Neural progenitor cell (in vitro differentiated cells): ENCODE measurements at regions not wholly inside any gene's neighbourhood (a gene's known extent, or its start where the extent isn't known, plus 50 kb on each side); places are given as distances from the start of the nearest gene placed in this dataset.

Experiments used
- EZH2 ChIP-seq: fragments of 200-600 bp; sonication (generic); IDR thresholded peaks from 2 replicates; pipeline ENCODE4 v1.6.1; 2017; ENCODE audit warnings: antibody characterized with exemption, mild to moderate bottlenecking, moderate library complexity
- TF ChIP-seq, protein P1 (sequence below): fragments of 200-600 bp; sonication (generic); IDR thresholded peaks from 2 replicates; pipeline ENCODE4 v1.5.1; 2017; ENCODE audit warnings: antibody characterized with exemption, mild to moderate bottlenecking

DNA sequence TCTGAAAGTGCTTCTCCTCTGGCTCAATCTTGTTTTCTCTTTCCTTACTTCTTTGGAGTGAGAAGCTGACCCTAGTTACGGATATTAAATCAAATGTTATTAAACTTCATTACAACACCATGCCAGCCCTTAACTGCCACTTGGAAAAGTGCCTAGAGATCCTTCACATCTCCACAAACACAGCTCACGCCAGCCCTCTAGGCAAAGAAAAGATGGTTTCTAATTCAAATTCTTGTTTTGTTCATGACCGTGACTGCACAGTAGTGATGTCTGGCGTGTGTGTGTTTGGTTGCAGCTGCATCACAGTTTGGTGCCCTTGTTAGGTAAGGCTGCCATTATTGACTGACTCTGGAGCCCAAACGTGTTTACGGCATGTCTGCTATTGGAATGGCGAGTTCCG is 113.0 kb downstream of the BEGAIN start:
- TF ChIP-seq, protein P1, sequence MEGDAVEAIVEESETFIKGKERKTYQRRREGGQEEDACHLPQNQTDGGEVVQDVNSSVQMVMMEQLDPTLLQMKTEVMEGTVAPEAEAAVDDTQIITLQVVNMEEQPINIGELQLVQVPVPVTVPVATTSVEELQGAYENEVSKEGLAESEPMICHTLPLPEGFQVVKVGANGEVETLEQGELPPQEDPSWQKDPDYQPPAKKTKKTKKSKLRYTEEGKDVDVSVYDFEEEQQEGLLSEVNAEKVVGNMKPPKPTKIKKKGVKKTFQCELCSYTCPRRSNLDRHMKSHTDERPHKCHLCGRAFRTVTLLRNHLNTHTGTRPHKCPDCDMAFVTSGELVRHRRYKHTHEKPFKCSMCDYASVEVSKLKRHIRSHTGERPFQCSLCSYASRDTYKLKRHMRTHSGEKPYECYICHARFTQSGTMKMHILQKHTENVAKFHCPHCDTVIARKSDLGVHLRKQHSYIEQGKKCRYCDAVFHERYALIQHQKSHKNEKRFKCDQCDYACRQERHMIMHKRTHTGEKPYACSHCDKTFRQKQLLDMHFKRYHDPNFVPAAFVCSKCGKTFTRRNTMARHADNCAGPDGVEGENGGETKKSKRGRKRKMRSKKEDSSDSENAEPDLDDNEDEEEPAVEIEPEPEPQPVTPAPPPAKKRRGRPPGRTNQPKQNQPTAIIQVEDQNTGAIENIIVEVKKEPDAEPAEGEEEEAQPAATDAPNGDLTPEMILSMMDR = no peak
- TF ChIP-seq EZH2 = no peak
